Colonic mucosa (tissue), 4 donors: ENCODE measurements at regions not wholly inside any gene's neighbourhood (a gene's known extent, or its start where the extent isn't known, plus 50 kb on each side); places are given as distances from the start of the nearest gene placed in this dataset.

Source experiments
- DNase-seq: peaks from one replicate; pipeline ENCODE4 v3.0.0-alpha.2; 2020
- H3K27ac ChIP-seq: fragments of 200-600 bp; one replicate; pipeline ENCODE4 v1.8.0; 2021
- H3K27me3 ChIP-seq: fragments of 200-600 bp; one replicate; pipeline ENCODE4 v1.8.0; 2021
- H3K36me3 ChIP-seq: fragments of 200-600 bp; one replicate; pipeline ENCODE4 v1.8.0; 2021
- H3K4me1 ChIP-seq: fragments of 200-600 bp; one replicate; pipeline ENCODE4 v1.8.0; 2021; ENCODE audit warnings: mild to moderate bottlenecking
- H3K4me3 ChIP-seq: fragments of 200-600 bp; one replicate; pipeline ENCODE4 v1.8.0; 2021
- H3K9ac ChIP-seq, 2 donors: one replicate each; pipeline ENCODE4 v1.7.0; 2013; ENCODE audit warnings: control low read depth in 2 of 2, low read depth in 2 of 2, low read length in 2 of 2
- H3K9me3 ChIP-seq: fragments of 200-600 bp; one replicate; pipeline ENCODE4 v1.8.0; 2021
- intact Hi-C: fragments of 100-400 bp; cut with DNase I; formaldehyde crosslinking; loops from one replicate; pipeline ENCODE4 v1.14.1; 2022
- TF ChIP-seq, protein P1 (sequence below): fragments of 200-600 bp; IDR thresholded peaks from one replicate; pipeline ENCODE4 v1.8.0; 2022; ENCODE audit warnings: antibody characterized with exemption, mild to moderate bottlenecking
- donor health status: healthy.
- donor health status: DM: no; HTN: no; CAD: no.
- donor health status: DM: no; HTN: no; CAD: no.

DNA sequence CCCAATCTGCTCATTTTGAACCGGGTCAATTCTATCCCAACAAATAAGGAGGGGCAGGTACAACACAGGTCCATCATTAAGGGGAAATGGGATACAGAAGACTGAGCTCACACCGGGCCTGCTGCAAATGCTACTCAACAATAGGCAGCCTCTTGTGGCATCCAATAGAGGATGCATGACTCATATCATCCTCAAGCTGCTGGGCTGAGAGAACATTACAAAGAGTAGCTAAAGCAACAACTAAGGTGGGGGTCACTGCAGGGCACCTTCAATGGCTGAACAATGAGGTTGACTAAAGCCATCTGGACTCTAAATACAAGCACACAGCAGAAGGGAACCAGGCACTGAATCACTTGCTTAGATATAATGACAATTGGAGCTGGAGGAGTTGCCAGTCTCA is 130.1 kb upstream of the SYN3 start:
- H3K9ac ChIP-seq = no peak overlapping the region
- no peaks in the 10 kb centered on the region for H3K4me1 ChIP-seq
- TF ChIP-seq, protein P1, sequence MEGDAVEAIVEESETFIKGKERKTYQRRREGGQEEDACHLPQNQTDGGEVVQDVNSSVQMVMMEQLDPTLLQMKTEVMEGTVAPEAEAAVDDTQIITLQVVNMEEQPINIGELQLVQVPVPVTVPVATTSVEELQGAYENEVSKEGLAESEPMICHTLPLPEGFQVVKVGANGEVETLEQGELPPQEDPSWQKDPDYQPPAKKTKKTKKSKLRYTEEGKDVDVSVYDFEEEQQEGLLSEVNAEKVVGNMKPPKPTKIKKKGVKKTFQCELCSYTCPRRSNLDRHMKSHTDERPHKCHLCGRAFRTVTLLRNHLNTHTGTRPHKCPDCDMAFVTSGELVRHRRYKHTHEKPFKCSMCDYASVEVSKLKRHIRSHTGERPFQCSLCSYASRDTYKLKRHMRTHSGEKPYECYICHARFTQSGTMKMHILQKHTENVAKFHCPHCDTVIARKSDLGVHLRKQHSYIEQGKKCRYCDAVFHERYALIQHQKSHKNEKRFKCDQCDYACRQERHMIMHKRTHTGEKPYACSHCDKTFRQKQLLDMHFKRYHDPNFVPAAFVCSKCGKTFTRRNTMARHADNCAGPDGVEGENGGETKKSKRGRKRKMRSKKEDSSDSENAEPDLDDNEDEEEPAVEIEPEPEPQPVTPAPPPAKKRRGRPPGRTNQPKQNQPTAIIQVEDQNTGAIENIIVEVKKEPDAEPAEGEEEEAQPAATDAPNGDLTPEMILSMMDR = no peak
- no peaks in the 10 kb centered on the region for H3K36me3 ChIP-seq
- H3K4me3 ChIP-seq = no peak overlapping the region
- intact Hi-C loops = no loop called here
- no peak overlapping the region for H3K27ac ChIP-seq
- no peaks in the 10 kb centered on the region for H3K27me3 ChIP-seq
- DNase-seq = no peak
- no peaks in the 10 kb centered on the region for H3K9me3 ChIP-seq

- no peak overlapping the region for H3K9ac ChIP-seq
- no peak overlapping the region for H3K27ac ChIP-seq
- TF ChIP-seq, protein P1 = no peak
- no peaks in the 10 kb centered on the region for H3K27me3 ChIP-seq
- H3K4me3 ChIP-seq = no peak overlapping the region
- no peaks in the 10 kb centered on the region for H3K9me3 ChIP-seq
- no peak for DNase-seq
- H3K36me3 ChIP-seq = no peaks in the 10 kb centered on the region
- no peaks in the 10 kb centered on the region for H3K4me1 ChIP-seq
- intact Hi-C loops = no loop called here
These were observed 128.6 kb upstream of the SYN3 start for GRCh38 chr22:33186816-33187215.

- no peak overlapping the region for H3K27ac ChIP-seq
- no peaks in the 10 kb centered on the region for H3K4me1 ChIP-seq
- intact Hi-C loops = no loop called here
- H3K4me3 ChIP-seq = no peak overlapping the region
- H3K27me3 ChIP-seq = no peaks in the 10 kb centered on the region
- H3K9me3 ChIP-seq = no peaks in the 10 kb centered on the region
- DNase-seq = no peak
- TF ChIP-seq, protein P1 = no peak
- no peaks in the 10 kb centered on the region for H3K36me3 ChIP-seq
- no peak overlapping the region for H3K9ac ChIP-seq
These were observed 122.2 kb upstream of the SYN3 start for GRCh38 chr22:33180356-33180755.

- Histone ChIP-seq H3K27me3 (no peaks in the 10 kb centered on the region), H3K36me3 (no peaks in the 10 kb centered on the region), H3K9ac (no peak overlapping the region), H3K4me3 (no peak overlapping the region), H3K27ac (no peak overlapping the region), H3K4me1 (no peaks in the 10 kb centered on the region), H3K9me3 (no peaks in the 10 kb centered on the region)
- TF ChIP-seq, protein P1 = no peak
- no peak for DNase-seq
- intact Hi-C loops = no loop called here
These were observed 110.0 kb upstream of the SYN3 start for GRCh38 chr22:33167998-33168790.

- DNase-seq = no peak
- Histone ChIP-seq H3K4me1 (no peaks in the 10 kb centered on the region), H3K27ac (no peak overlapping the region), H3K9me3 (no peaks in the 10 kb centered on the region), H3K4me3 (no peak overlapping the region), H3K9ac (no peak overlapping the region), H3K36me3 (no peaks in the 10 kb centered on the region), H3K27me3 (no peaks in the 10 kb centered on the region)
- intact Hi-C loops = no loop called here
- TF ChIP-seq, protein P1 = no peak
These were observed 108.0 kb upstream of the SYN3 start for GRCh38 chr22:33166206-33166605.
